HG02678 (cell line): ENCODE measurements at regions not wholly inside any gene's neighbourhood (a gene's known extent, or its start where the extent isn't known, plus 50 kb on each side); places are given as distances from the start of the nearest gene placed in this dataset.
"Not testable (repeated sequence)": the region's sequence is repeated elsewhere in the genome, so short reads cannot be mapped to it uniquely, and the experiment has no call there.

Source experiments
- ATAC-seq: cut with Tn5 transposase; IDR thresholded peaks from one replicate; pipeline ENCODE4 v1.9.1; 2021; ENCODE audit warnings: mild to moderate bottlenecking, moderate library complexity; ENCODE audit not compliant: unreplicated experiment

DNA sequence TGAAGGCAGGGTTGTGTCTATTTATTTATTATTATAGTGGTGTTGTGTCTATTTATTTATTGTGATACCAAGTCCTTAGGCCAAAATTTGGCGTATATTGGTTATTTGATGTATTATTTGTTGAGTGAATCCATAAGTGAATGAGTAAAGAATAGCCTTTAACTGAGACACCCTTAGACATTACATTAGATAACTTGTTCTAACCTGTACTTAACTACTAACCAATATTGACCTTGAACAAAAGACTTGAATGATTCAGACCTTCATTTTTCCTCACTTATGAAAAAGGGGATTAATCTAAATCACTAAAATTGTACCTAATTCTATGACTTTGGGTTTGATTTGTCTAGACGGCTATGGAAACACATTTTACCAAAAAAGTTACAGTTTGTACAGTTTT, 370.5 kb downstream of the JRKL start:
- no peak for ATAC-seq

GRCh38 chr11:96760815-96761214, 371.0 kb downstream of the JRKL start:
- ATAC-seq = no peak

DNA sequence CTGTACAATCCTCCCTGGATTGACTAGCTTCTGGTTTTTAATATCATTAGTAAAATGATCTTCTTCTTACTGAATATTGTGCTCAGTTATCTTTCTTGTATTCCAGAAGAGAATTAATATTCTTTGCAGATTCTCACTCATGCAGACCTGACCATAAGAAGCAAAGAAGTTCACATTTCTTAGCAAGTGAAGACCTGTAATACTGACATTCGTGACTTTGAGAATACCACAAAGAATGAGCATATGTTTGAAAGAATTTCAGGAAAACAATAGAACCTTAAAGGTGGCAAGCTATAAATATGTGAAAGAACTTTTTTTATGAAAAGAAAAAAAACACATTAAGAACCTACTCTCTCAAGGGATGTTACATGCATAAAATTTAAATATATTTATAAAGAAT, 371.6 kb downstream of the JRKL start:
- ATAC-seq = no peak

- no peak for ATAC-seq
Measured at GRCh38 chr11:96763244-96763643, 373.4 kb downstream of the JRKL start.

GRCh38 chr11:96778272-96778671, 388.5 kb downstream of the JRKL start:
- no peak for ATAC-seq

DNA sequence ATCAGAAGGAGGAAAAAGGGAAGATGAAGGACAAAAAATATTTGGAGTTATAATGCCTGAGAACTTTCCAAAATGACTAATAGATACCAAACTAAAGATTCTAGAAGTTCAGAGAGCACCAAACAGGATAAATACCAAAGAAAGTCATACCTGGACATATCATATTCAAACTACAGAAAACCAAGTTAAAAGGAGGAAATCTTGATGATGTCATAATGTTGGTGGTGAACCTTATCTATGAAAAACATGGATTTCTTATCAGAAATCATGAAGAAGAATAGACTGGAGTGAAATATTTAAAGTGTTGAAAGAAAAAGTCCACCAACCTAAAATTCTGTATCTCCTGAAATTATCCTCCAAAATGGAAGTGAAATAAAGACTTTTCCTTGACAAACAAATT, 389.2 kb downstream of the JRKL start:
- no peak for ATAC-seq

DNA sequence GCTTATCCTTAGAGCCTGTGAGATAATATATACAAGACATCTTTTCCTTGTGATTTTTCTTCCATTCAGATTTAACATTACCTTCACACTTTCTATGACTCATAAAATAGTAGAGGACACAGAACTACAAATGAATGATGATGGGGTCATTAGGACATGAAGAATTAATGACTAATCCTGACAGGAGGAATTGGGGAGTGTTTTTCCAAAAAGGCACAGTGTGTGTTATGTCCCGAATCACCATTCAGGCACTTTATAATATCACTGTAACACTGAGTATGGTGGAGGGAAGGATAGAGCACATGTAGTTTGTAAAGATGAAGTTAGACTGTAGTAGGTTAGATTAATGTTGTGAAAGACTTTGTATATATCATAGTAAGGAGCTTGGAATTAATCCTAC, 391.3 kb downstream of the JRKL start:
- no peak for ATAC-seq

GRCh38 chr11:96782632-96783031, 392.8 kb downstream of the JRKL start:
- ATAC-seq = no peak

DNA sequence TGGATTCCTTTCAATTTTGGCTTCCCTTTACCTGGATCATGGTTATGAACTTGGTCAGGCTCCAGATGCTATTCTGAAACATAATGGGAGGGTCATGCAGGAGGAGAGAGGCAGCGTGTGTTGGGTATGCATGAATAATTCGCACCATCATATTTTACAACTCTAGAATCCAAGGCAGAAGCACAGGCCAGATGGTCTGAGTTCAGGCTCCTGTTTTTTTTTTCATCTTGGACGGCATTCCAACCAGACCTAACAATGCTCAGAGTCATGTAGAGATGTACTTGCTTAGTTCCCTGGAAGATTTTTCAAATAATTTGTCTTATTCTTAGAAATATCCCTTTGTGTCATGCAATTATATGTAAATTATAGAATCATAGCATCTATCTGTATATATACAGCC, 393.5 kb downstream of the JRKL start:
- ATAC-seq = no peak

DNA sequence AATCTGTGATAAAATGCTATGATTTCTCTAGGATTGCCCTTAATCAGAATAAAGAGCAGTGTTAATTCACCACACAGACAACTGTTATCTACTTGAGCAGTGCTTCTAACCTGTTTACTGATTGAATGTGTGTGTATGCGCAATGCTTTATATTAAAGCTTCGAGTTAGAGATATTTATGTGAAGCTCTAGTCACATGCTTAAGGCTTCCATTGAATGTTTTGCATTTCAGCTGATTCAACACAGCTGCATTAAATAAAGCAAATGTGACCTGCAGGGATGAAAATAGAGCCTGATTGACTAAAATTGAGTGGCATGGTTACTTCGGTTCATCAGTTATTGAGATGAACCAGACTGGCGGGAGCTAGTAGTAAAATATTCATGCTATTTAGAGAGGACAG, 395.3 kb downstream of the JRKL start:
- ATAC-seq = no peak

DNA sequence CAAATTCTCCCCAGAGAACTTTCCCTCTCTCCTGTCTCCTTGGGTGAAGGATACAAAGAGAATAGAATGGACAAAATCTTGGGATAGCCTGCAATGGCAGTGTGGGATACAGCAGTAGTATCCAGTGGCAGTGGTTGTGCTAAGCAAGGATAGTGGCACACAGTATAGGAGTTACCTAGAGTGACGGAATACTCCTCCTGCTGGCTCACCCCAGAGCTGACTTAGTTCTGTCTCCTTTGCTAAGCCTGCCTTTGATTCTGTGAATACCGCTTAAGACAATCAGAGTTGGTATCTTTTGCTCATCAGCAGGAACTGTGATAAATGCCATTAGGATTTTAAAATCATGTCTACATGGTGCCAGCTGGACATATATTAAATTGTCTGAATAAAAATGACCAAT, 404.3 kb downstream of the JRKL start:
- no peak for ATAC-seq

GRCh38 chr11:96798445-96798844, 408.6 kb downstream of the JRKL start:
- no peak for ATAC-seq

DNA sequence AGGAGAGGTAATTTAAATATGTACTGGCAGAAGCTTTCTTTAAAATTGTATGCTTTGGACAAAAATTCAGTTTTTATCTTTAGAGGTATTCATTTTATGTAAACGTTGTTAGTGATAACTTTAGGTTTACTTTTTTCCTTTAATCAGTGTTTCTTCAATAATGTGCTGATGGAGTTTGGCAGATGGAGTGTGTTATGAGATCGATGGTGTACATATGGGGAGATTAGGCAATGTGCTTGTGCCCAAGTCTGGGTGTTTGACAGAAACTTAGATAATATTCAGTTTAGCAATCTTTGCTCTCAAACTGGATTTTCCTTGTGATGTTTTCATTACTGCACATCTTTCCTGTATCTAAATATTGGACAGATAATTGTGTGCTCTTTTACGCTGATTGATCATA, 425.4 kb downstream of the JRKL start:
- no peak for ATAC-seq

DNA sequence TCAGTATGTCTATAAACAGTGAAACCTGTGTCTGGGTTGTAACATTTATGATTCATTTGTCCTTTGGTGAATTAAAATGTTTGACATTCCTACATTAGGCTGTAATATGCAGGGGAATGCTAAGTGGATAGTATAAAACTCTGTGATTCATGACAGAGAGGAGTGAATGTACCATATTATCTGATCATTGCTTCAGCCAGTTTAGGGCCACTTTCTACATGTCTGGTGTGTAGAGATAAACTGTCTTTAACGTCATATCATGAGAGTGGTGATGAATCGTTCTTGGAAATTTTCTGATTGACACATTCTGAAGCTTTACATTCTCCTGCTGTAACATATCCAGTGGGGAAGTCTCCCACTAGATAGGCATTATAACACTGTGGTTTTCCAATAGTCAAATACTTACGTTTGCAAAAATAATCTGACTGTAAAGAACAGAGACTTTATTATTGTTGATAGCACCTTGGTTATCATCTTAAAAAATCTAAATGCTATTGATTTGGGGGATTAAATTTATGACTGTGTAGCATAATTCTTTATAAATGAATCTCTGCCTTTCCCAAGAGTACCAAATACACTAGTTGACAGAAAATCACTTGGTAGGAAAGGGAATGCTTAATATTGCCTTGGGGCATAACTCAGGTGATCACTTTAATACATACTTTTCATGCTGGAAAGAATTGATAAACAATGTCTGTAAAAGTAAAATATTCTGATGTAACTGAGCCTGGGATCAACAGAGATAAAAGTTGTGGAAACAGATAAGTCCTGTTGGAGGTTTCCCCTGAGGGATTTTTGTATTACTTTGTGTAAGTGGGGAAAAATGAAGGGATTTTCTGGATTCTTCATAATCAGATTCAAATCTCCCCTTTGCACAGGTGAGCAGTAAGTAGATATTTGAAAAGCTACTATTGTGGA, 427.9 kb downstream of the JRKL start:
- ATAC-seq = no peak

DNA sequence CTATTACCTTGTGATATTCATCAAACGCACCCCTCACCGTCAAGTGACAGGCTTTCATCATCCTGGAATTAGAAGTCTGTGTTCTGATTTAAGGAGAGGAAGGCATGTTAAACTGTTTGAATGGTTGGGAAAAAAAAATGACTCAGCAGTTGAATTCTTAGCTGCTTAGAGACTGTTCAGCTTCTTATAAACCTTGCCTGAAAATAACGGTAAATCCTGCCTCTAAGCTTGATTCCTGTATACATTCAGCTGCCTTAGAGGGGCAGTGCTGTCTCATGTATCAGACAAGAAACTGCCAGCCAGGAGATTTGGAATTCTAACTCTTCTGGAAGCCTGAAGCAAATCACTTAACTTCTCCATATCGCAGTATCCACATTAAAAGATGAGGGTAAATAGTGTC, 437.4 kb downstream of the JRKL start:
- no peak for ATAC-seq

DNA sequence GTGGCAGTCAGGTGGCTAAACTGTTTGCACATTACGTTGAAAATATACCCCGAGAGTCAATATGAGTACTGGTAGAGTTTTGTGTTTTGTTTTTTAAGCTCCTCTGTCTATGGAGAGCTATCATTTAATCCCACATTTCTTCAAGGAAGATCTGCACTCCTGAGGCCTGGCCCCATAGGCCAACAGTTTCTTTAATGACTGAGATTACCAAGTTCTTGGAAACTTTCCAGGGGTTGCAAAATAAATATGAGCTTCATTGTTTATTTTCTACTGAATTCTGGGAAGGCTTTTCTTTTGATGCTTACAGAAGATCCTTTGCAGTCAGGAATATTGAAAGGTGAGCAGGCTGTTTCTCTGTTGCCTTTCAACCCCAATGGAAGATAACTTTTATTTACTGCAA, 452.0 kb downstream of the JRKL start:
- ATAC-seq = no peak

GRCh38 chr11:96842731-96843130, 452.9 kb downstream of the JRKL start:
- no peak for ATAC-seq

GRCh38 chr11:96854425-96854824, 464.6 kb downstream of the JRKL start:
- ATAC-seq = no peak

GRCh38 chr11:96861722-96862121, 471.9 kb downstream of the JRKL start:
- not testable (repeated sequence) for ATAC-seq

GRCh38 chr11:96863520-96863919, 473.7 kb downstream of the JRKL start:
- no peak for ATAC-seq

- ATAC-seq = no peak
Measured at GRCh38 chr11:96865020-96865419, 475.2 kb downstream of the JRKL start.

GRCh38 chr11:96869207-96869606, 479.4 kb downstream of the JRKL start:
- no peak for ATAC-seq

- ATAC-seq = no peak
Measured at GRCh38 chr11:96875712-96876111, 485.9 kb downstream of the JRKL start.
